Retinal pigment epithelial cell (primary cell): ENCODE measurements at regions not wholly inside any gene's neighbourhood (a gene's known extent, or its start where the extent isn't known, plus 50 kb on each side); places are given as distances from the start of the nearest gene placed in this dataset.

ENCODE experiments used
- DNase-seq: peaks from one replicate; pipeline ENCODE4 v3.0.0-alpha.2; 2010; ENCODE audit warnings: low read depth
- H3K4me3 ChIP-seq: 2 replicates; pipeline ENCODE4 v1.5.1; 2011; ENCODE audit warnings: mild to moderate bottlenecking, low read length, control low read depth, moderate library complexity
- CTCF ChIP-seq: conservative IDR thresholded peaks from 2 replicates; pipeline ENCODE4 v1.5.1; 2011; ENCODE audit warnings: low read depth, low read length, control low read depth, inconsistent platforms

GRCh38 chr1:199310708-199311107, 671.9 kb downstream of the PTPRC start:
- TF ChIP-seq CTCF: no peak
- DNase-seq: no peak
- no peak overlapping the region for H3K4me3 ChIP-seq

GRCh38 chr1:199311478-199312262, 672.8 kb downstream of the PTPRC start:
- no peak overlapping the region for H3K4me3 ChIP-seq
- no peak for TF ChIP-seq CTCF
- DNase-seq: no peak

- TF ChIP-seq CTCF: no peak
- no peak for DNase-seq
- H3K4me3 ChIP-seq: no peak overlapping the region
Measured at GRCh38 chr1:199312626-199313025, 673.8 kb downstream of the PTPRC start.

- H3K4me3 ChIP-seq: no peak overlapping the region
- DNase-seq: no peak
Measured at GRCh38 chr1:199313444-199313843, 674.6 kb downstream of the PTPRC start.

GRCh38 chr1:199319341-199319740, 680.5 kb downstream of the PTPRC start:
- no peak for DNase-seq
- H3K4me3 ChIP-seq: no peak overlapping the region
- TF ChIP-seq CTCF: no peak

More at GRCh38 chr1:199313444-199313843, 674.6 kb downstream of the PTPRC start:
- TF ChIP-seq CTCF: peak; percentile 4

- DNase-seq: no peak
- no peak overlapping the region for H3K4me3 ChIP-seq
- no peak for TF ChIP-seq CTCF
Measured at GRCh38 chr1:199322278-199322677, 683.4 kb downstream of the PTPRC start.

- no peak overlapping the region for H3K4me3 ChIP-seq
- TF ChIP-seq CTCF: no peak
- no peak for DNase-seq
Measured at GRCh38 chr1:199333180-199333579, 694.3 kb upstream of the NR5A2 start.
